ENCODE measurements at regions not wholly inside any gene's neighbourhood (a gene's known extent, or its start where the extent isn't known, plus 50 kb on each side); places are given as distances from the start of the nearest gene placed in this dataset.

DNA sequence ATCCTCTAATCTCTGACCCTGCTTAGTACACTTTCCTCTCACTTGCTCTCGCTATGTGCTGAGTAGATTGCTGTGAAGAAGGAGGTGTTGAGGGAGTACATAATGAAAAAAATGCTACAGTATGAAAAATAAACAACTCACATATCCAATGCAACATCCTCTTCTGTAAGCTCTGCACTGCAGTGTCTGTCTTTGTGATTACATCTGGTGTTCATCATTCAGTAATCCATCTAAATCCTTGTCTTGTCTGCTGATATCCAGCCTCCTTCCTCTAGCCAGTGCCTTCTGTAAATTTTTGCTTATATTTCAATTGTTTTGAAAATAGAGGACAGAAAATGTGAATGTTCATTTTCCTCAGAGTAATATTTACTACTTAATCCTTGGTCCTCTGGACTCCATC is 57.4 kb upstream of the CDH12 start:
- BruUV-seq (replicated peaks) = no TSS peak
- Mint-ChIP-seq H3K27me3 (ENCODE audit: insufficient read depth, unreplicated experiment) (no peaks in the 10 kb centered on the region), H3K4me1 (ENCODE audit: low read depth, unreplicated experiment) (no peaks in the 10 kb centered on the region), H3K36me3 (ENCODE audit: insufficient read depth, unreplicated experiment) (no peaks in the 10 kb centered on the region), H3K4me3 (ENCODE audit: unreplicated experiment) (no peak overlapping the region), H3K27ac (ENCODE audit: unreplicated experiment) (no peak overlapping the region), H3K9me3 (ENCODE audit: unreplicated experiment) (no peaks in the 10 kb centered on the region)
- ChIA-PET CTCF (no interaction called here), POLR2A (no interaction called here)
- H3K27me3 ChIP-seq (replicated peaks; ENCODE audit: control insufficient read depth, insufficient read depth, low read length) = no peaks in the 10 kb centered on the region
- no peaks in the 10 kb centered on the region for H3K36me3 ChIP-seq (ENCODE audit: control insufficient read depth, insufficient read depth, low read length)
- intact Hi-C loops (cut with micrococcal nuclease; ENCODE audit: unreplicated experiment) = no loop called here
- H3K9me3 ChIP-seq = no peaks in the 10 kb centered on the region
- no peaks in the 10 kb centered on the region for H3K4me1 ChIP-seq
- TF ChIP-seq, protein P1, sequence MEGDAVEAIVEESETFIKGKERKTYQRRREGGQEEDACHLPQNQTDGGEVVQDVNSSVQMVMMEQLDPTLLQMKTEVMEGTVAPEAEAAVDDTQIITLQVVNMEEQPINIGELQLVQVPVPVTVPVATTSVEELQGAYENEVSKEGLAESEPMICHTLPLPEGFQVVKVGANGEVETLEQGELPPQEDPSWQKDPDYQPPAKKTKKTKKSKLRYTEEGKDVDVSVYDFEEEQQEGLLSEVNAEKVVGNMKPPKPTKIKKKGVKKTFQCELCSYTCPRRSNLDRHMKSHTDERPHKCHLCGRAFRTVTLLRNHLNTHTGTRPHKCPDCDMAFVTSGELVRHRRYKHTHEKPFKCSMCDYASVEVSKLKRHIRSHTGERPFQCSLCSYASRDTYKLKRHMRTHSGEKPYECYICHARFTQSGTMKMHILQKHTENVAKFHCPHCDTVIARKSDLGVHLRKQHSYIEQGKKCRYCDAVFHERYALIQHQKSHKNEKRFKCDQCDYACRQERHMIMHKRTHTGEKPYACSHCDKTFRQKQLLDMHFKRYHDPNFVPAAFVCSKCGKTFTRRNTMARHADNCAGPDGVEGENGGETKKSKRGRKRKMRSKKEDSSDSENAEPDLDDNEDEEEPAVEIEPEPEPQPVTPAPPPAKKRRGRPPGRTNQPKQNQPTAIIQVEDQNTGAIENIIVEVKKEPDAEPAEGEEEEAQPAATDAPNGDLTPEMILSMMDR (IDR thresholded peaks at IDR 0.05; ENCODE audit: insufficient read depth in 1 of 2, low read depth in 1 of 2, low read length in 1 of 2, severe bottlenecking in 1 of 2, unreplicated experiment in 1 of 2) = no peak
- no peak overlapping the region for H3K4me3 ChIP-seq (ENCODE audit: low read depth, low read length)
- no peak for DNase-seq

DNA sequence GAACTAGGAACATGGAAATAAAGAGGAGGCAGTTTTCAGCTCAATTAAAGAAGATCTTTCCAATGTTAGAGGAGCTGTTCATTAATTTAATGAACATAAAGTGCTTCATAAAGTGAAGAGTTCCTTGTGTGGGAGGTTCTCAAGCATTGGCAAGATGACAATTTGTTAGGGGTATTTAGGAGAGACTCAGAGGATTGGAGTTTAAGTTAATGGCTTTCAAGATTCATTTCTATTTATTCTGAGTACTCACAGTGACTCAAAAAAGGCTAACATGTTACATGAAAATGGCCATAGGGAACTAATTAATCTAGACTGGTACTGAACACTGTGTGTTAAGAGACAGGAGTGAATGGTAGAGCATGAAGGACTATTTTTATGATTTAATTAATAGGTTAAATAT is 55.4 kb upstream of the CDH12 start:
- H3K9me3 ChIP-seq = no peaks in the 10 kb centered on the region
- H3K27me3 ChIP-seq (replicated peaks; ENCODE audit: control insufficient read depth, insufficient read depth, low read length) = no peaks in the 10 kb centered on the region
- no peaks in the 10 kb centered on the region for H3K36me3 Mint-ChIP-seq (ENCODE audit: insufficient read depth, unreplicated experiment)
- no peaks in the 10 kb centered on the region for H3K9me3 Mint-ChIP-seq (ENCODE audit: unreplicated experiment)
- CTCF ChIA-PET = no interaction called here
- no TSS peak for BruUV-seq (replicated peaks)
- no peaks in the 10 kb centered on the region for H3K36me3 ChIP-seq (ENCODE audit: control insufficient read depth, insufficient read depth, low read length)
- TF ChIP-seq, protein P1 (IDR thresholded peaks at IDR 0.05; ENCODE audit: insufficient read depth in 1 of 2, low read depth in 1 of 2, low read length in 1 of 2, severe bottlenecking in 1 of 2, unreplicated experiment in 1 of 2) = no peak
- H3K4me1 Mint-ChIP-seq (ENCODE audit: low read depth, unreplicated experiment) = no peaks in the 10 kb centered on the region
- no peaks in the 10 kb centered on the region for H3K4me1 ChIP-seq
- H3K4me3 ChIP-seq (ENCODE audit: low read depth, low read length) = no peak overlapping the region
- POLR2A ChIA-PET = no interaction called here
- no peak overlapping the region for H3K4me3 Mint-ChIP-seq (ENCODE audit: unreplicated experiment)
- intact Hi-C loops (cut with micrococcal nuclease; ENCODE audit: unreplicated experiment) = no loop called here
- no peak for DNase-seq
- H3K27ac Mint-ChIP-seq (ENCODE audit: unreplicated experiment) = no peak overlapping the region
- H3K27me3 Mint-ChIP-seq (ENCODE audit: insufficient read depth, unreplicated experiment) = no peaks in the 10 kb centered on the region

DNA sequence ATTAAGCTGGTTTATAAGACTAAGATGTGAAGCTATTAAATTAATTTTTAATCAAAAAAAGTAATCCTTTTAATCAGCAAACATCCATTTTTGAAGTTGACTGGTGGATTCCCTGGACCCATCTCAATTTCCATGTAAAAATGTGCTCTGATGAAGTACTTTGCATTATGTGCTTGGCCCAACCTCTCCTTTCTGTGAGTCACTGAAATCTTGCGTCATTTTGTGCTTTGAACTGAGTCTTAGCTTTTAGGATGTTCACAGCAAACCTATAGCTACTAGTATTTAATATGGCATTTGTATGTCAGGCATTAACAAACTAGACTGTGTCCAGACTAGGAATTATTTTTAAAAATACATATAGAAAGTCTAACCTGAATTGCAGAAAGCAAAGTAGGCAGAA is 55.0 kb upstream of the CDH12 start:
- CTCF ChIA-PET = no interaction called here

More for the DNA sequence above, 55.0 kb upstream of the CDH12 start:
- Histone ChIP-seq H3K27me3 (replicated peaks; ENCODE audit: control insufficient read depth, insufficient read depth, low read length) (no peaks in the 10 kb centered on the region), H3K9me3 (no peaks in the 10 kb centered on the region), H3K4me3 (ENCODE audit: low read depth, low read length) (no peak overlapping the region), H3K36me3 (ENCODE audit: control insufficient read depth, insufficient read depth, low read length) (no peaks in the 10 kb centered on the region), H3K4me1 (no peaks in the 10 kb centered on the region)
- H3K9me3 Mint-ChIP-seq (ENCODE audit: unreplicated experiment) = no peaks in the 10 kb centered on the region
- intact Hi-C loops (cut with micrococcal nuclease; ENCODE audit: unreplicated experiment) = no loop called here
- TF ChIP-seq, protein P1 (IDR thresholded peaks at IDR 0.05; ENCODE audit: insufficient read depth in 1 of 2, low read depth in 1 of 2, low read length in 1 of 2, severe bottlenecking in 1 of 2, unreplicated experiment in 1 of 2) = no peak
- H3K4me1 Mint-ChIP-seq (ENCODE audit: low read depth, unreplicated experiment) = no peaks in the 10 kb centered on the region
- H3K4me3 Mint-ChIP-seq (ENCODE audit: unreplicated experiment) = no peak overlapping the region
- no TSS peak for BruUV-seq (replicated peaks)
- H3K27me3 Mint-ChIP-seq (ENCODE audit: insufficient read depth, unreplicated experiment) = no peaks in the 10 kb centered on the region
- no peak overlapping the region for H3K27ac Mint-ChIP-seq (ENCODE audit: unreplicated experiment)
- H3K36me3 Mint-ChIP-seq (ENCODE audit: insufficient read depth, unreplicated experiment) = no peaks in the 10 kb centered on the region
- POLR2A ChIA-PET = no interaction called here
- DNase-seq = no peak

Measured in Caco-2 (cell line).